ENCODE measurements at regions not wholly inside any gene's neighbourhood (a gene's known extent, or its start where the extent isn't known, plus 50 kb on each side); places are given as distances from the start of the nearest gene placed in this dataset.

DNA sequence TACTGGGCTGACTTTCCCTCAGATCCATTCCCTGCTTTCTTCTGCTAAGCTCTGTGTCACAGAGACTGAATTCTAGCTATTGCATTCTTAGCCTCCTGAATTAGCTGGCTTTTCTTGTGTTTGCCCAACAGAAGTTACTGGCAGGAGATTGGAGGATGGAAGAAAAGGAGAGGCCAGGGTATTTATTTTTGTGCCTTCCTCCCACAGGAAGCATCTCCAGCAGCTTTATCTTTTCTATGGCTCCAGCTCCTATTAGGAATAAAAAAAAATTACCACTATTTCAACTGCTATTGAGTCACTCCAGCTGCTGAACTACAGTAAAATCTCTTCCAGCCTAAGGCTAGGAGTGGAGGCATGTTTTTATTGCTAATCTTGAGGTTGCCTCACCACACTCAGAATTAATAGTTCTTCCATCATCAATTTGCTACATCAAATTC, 492.4 kb downstream of the RFPL4B start:
- TF ChIP-seq, protein P1, sequence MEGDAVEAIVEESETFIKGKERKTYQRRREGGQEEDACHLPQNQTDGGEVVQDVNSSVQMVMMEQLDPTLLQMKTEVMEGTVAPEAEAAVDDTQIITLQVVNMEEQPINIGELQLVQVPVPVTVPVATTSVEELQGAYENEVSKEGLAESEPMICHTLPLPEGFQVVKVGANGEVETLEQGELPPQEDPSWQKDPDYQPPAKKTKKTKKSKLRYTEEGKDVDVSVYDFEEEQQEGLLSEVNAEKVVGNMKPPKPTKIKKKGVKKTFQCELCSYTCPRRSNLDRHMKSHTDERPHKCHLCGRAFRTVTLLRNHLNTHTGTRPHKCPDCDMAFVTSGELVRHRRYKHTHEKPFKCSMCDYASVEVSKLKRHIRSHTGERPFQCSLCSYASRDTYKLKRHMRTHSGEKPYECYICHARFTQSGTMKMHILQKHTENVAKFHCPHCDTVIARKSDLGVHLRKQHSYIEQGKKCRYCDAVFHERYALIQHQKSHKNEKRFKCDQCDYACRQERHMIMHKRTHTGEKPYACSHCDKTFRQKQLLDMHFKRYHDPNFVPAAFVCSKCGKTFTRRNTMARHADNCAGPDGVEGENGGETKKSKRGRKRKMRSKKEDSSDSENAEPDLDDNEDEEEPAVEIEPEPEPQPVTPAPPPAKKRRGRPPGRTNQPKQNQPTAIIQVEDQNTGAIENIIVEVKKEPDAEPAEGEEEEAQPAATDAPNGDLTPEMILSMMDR (IDR thresholded peaks at IDR 0.05; ENCODE audit: low read length, missing control alignments) = no peak
- peak; percentile 95 for DNase-seq (ENCODE audit: low read depth)
- H3K4me3 ChIP-seq (replicated peaks; ENCODE audit: low read depth, low read length) = no peak overlapping the region

- no peak for DNase-seq (ENCODE audit: low read depth)
- H3K4me3 ChIP-seq (replicated peaks; ENCODE audit: low read depth, low read length) = no peak overlapping the region
Measured at GRCh38 chr6:112841553-112842329, 494.6 kb downstream of the RFPL4B start.

GRCh38 chr6:112842330-112842685, 495.2 kb downstream of the RFPL4B start:
- H3K4me3 ChIP-seq (replicated peaks; ENCODE audit: low read depth, low read length) = no peak overlapping the region
- TF ChIP-seq, protein P1 (IDR thresholded peaks at IDR 0.05; ENCODE audit: low read length, missing control alignments) = no peak
- DNase-seq (ENCODE audit: low read depth) = no peak

More at GRCh38 chr6:112841553-112842329, 494.6 kb downstream of the RFPL4B start:
- TF ChIP-seq, protein P1 (IDR thresholded peaks at IDR 0.05; ENCODE audit: low read length, missing control alignments) = no peak

DNA sequence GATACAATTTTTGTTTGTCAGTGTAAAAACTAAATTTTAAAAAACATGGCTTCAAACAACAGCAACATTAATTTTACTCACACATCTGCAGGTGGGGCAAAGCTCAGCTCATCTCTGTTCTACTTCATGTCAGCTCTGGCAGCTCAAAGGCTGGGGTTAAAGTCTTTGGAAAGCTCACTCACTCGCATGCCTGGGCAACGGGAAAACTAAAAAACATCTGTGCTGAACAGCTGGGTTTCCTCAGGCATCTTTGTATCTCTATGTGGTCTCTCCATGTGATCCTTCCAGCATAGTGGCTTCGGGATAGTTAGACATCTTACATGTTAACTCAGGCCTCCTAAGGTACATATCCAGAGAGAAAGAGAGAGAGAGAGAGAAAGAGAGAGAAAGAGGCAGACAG, 499.6 kb downstream of the RFPL4B start:
- no peak overlapping the region for H3K4me3 ChIP-seq (replicated peaks; ENCODE audit: low read depth, low read length)
- TF ChIP-seq, protein P1 (IDR thresholded peaks at IDR 0.05; ENCODE audit: low read length, missing control alignments) = no peak
- DNase-seq (ENCODE audit: low read depth) = peak; percentile 16

GRCh38 chr6:112851146-112851545, 504.0 kb downstream of the RFPL4B start:
- peak; percentile 39 for DNase-seq (ENCODE audit: low read depth)
- no peak overlapping the region for H3K4me3 ChIP-seq (replicated peaks; ENCODE audit: low read depth, low read length)
- TF ChIP-seq, protein P1 (IDR thresholded peaks at IDR 0.05; ENCODE audit: low read length, missing control alignments) = no peak

DNA sequence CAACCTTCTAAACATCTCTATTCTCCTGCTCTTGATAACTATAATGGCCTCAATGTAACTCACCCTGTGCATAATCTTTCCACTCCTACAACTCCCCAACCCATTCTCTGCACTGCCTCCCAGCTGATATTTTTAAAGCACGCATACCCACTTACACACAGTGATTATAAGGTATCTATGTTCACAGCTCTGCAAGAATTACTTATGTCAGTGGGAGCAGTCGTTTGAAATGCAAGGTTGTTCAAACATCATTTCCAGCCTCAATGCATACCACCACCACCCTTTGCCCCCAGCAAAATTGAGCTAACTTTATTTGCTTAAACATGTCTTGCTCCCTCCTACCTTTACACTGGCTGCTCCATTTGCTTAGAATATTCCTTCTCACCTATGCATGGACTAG, 506.0 kb downstream of the RFPL4B start:
- no peak overlapping the region for H3K4me3 ChIP-seq (replicated peaks; ENCODE audit: low read depth, low read length)
- DNase-seq (ENCODE audit: low read depth) = no peak
- TF ChIP-seq, protein P1 (IDR thresholded peaks at IDR 0.05; ENCODE audit: low read length, missing control alignments) = no peak

- DNase-seq (ENCODE audit: low read depth) = no peak
- no peak overlapping the region for H3K4me3 ChIP-seq (replicated peaks; ENCODE audit: low read depth, low read length)
Measured at GRCh38 chr6:112863753-112864152, 516.6 kb downstream of the RFPL4B start.

More at GRCh38 chr6:112863753-112864152, 516.6 kb downstream of the RFPL4B start:
- TF ChIP-seq, protein P1 (IDR thresholded peaks at IDR 0.05; ENCODE audit: low read length, missing control alignments) = no peak
